ENCODE measurements at regions not wholly inside any gene's neighbourhood (a gene's known extent, or its start where the extent isn't known, plus 50 kb on each side); places are given as distances from the start of the nearest gene placed in this dataset.

DNA sequence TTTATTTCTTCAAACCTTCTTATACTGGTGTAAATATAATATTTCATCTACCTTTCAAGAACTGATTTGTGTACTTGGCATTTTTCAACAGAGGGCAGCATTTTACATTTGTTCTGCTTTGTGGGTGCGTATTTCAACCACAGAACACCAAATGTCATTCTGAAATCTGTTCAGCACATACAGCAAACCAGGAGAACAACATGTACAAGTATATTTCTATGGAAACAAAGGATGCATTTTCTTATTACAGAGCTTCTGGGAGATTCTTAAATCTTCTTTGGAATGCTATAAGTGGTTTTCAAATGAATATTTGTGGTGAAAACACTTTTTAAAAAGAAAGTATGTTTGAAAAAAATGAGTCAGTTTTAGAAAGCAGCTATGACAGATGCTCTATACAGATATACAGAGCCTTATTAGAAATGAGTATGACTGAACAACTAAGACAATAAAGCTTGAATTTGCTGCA is 946.0 kb downstream of the FAM181B start:
- TF ChIP-seq BHLHE40 (IDR thresholded peaks at IDR 0.05; ENCODE audit: borderline replicate concordance) (no peak), SP1 (IDR thresholded peaks at IDR 0.05) (no peak), NFRKB (IDR thresholded peaks at IDR 0.05) (no peak), ZNF384 (IDR thresholded peaks at IDR 0.05) (no peak), ARNT (IDR thresholded peaks at IDR 0.05) (no peak), HDGF (IDR thresholded peaks at IDR 0.05; ENCODE audit: borderline replicate concordance) (no peak), FOXM1 (IDR thresholded peaks at IDR 0.05; ENCODE audit: borderline replicate concordance) (no peak), TARDBP (IDR thresholded peaks at IDR 0.05) (no peak), FOXK2 (IDR thresholded peaks at IDR 0.05) (no peak), SUZ12 (IDR thresholded peaks at IDR 0.05) (no peak), L3MBTL2 (conservative IDR thresholded peaks at IDR 0.05) (no peak)
- TF ChIP-seq, protein P1, sequence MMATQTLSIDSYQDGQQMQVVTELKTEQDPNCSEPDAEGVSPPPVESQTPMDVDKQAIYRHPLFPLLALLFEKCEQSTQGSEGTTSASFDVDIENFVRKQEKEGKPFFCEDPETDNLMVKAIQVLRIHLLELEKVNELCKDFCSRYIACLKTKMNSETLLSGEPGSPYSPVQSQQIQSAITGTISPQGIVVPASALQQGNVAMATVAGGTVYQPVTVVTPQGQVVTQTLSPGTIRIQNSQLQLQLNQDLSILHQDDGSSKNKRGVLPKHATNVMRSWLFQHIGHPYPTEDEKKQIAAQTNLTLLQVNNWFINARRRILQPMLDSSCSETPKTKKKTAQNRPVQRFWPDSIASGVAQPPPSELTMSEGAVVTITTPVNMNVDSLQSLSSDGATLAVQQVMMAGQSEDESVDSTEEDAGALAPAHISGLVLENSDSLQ (IDR thresholded peaks at IDR 0.05) = no peak
